DND-41 (cell line): ENCODE measurements at regions not wholly inside any gene's neighbourhood (a gene's known extent, or its start where the extent isn't known, plus 50 kb on each side); places are given as distances from the start of the nearest gene placed in this dataset.

Source experiments
- CTCF ChIP-seq: IDR thresholded peaks from 2 replicates; pipeline ENCODE4 v1.5.1; 2012; ENCODE audit warnings: borderline replicate concordance, low read length, moderate library complexity, mild to moderate bottlenecking; ENCODE audit not compliant: poor library complexity, severe bottlenecking; ENCODE audit errors: extremely low read depth
- EZH2 ChIP-seq: IDR thresholded peaks from 3 replicates; pipeline ENCODE4 v1.6.1; 2012; ENCODE audit warnings: borderline replicate concordance, low read depth, mild to moderate bottlenecking, moderate library complexity, low read length, inconsistent platforms; ENCODE audit not compliant: severe bottlenecking

DNA sequence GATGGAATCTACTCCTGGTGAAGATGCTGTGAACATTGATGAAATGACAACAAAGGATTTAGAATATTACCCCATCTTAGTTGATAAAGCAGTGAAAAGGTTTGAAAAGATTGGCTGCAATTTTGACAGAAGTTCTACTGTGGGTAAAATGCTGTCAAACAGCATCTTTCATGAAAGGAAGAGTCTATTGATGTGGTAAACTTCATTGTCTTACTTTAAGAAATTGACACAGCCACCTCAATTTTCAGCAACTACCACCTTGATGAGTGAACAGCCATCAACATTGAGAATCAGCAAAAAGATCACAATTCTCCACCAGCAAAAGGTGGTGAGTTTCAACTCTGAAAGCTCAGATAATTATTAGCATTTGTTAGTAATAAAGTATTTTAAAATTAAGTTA, 310.3 kb upstream of the RBMS1 start:
- TF ChIP-seq CTCF (no peak), EZH2 (no peak)
